H9 (cell line): ENCODE measurements at regions not wholly inside any gene's neighbourhood (a gene's known extent, or its start where the extent isn't known, plus 50 kb on each side); places are given as distances from the start of the nearest gene placed in this dataset.

ENCODE experiments used
- DNase-seq: peaks from one replicate; pipeline ENCODE4 v3.0.0-alpha.2; 2017
- H2AFZ ChIP-seq: one replicate; pipeline ENCODE4 v1.6.1; 2013; ENCODE audit warnings: mild to moderate bottlenecking, low read length, control low read depth, moderate library complexity
- H2AK5ac ChIP-seq: 2 replicates; pipeline ENCODE4 v1.6.1; 2013; ENCODE audit warnings: low read length, control low read depth, mixed read lengths; ENCODE audit not compliant: insufficient read length
- H2BK120ac ChIP-seq: one replicate; pipeline ENCODE4 v1.6.1; 2013; ENCODE audit warnings: low read depth, mild to moderate bottlenecking, low read length, control low read depth, inconsistent platforms; ENCODE audit not compliant: poor library complexity, severe bottlenecking
- H2BK12ac ChIP-seq: 2 replicates; pipeline ENCODE4 v1.6.1; 2013; ENCODE audit warnings: low read length, control low read depth, mixed read lengths, low read depth; ENCODE audit not compliant: insufficient read length
- H2BK15ac ChIP-seq: 2 replicates; pipeline ENCODE4 v1.6.1; 2013; ENCODE audit warnings: low read depth, low read length, control low read depth
- H2BK20ac ChIP-seq: one replicate; pipeline ENCODE4 v1.6.1; 2013; ENCODE audit warnings: low read depth, mild to moderate bottlenecking, low read length, control low read depth, inconsistent platforms; ENCODE audit not compliant: poor library complexity, severe bottlenecking
- H2BK5ac ChIP-seq: 2 replicates; pipeline ENCODE4 v1.6.1; 2013; ENCODE audit warnings: low read length, control low read depth, mixed read lengths; ENCODE audit not compliant: insufficient read length
- H3K14ac ChIP-seq: 2 replicates; pipeline ENCODE4 v1.6.1; 2013; ENCODE audit warnings: low read length, control low read depth; ENCODE audit not compliant: insufficient read depth
- H3K18ac ChIP-seq: 2 replicates; pipeline ENCODE4 v1.6.1; 2013; ENCODE audit warnings: low read depth, mild to moderate bottlenecking, mixed read lengths, low read length, control low read depth; ENCODE audit not compliant: insufficient read length
- H3K23ac ChIP-seq: 2 replicates; pipeline ENCODE4 v1.6.1; 2013; ENCODE audit warnings: low read length, control low read depth, mixed read lengths, low read depth; ENCODE audit not compliant: insufficient read length
- H3K23me2 ChIP-seq: 2 replicates; pipeline ENCODE4 v1.6.1; 2013; ENCODE audit warnings: low read depth, mild to moderate bottlenecking, mixed read lengths, low read length, control low read depth; ENCODE audit not compliant: insufficient read length, poor library complexity, severe bottlenecking
- H3K27ac ChIP-seq: 2 replicates; pipeline ENCODE4 v1.5.1; 2013; ENCODE audit warnings: low read length, control low read depth, mixed read lengths, low read depth; ENCODE audit not compliant: insufficient read length
- H3K27me3 ChIP-seq: 2 replicates; pipeline ENCODE4 v1.6.1; 2013; ENCODE audit warnings: low read length, control low read depth, inconsistent platforms; ENCODE audit not compliant: insufficient read depth
- H3K4ac ChIP-seq: 2 replicates; pipeline ENCODE4 v1.6.1; 2013; ENCODE audit warnings: low read depth, mild to moderate bottlenecking, control low read depth, inconsistent platforms, low read length, moderate library complexity
- H3K4me1 ChIP-seq: 2 replicates; pipeline ENCODE4 v1.6.1; 2013; ENCODE audit warnings: low read length, control low read depth, inconsistent platforms; ENCODE audit not compliant: insufficient read depth
- H3K4me2 ChIP-seq: 2 replicates; pipeline ENCODE4 v1.6.1; 2013; ENCODE audit warnings: low read length, control low read depth, mixed read lengths; ENCODE audit not compliant: insufficient read length, insufficient read depth
- H3K56ac ChIP-seq: 2 replicates; pipeline ENCODE4 v1.6.1; 2013; ENCODE audit warnings: low read depth, mild to moderate bottlenecking, mixed read lengths, low read length, control low read depth; ENCODE audit not compliant: insufficient read length
- H3K79me1 ChIP-seq: 2 replicates; pipeline ENCODE4 v1.6.1; 2013; ENCODE audit warnings: low read depth, mild to moderate bottlenecking, moderate library complexity, low read length, control low read depth, inconsistent platforms; ENCODE audit not compliant: insufficient read depth, poor library complexity, severe bottlenecking
- H3K79me2 ChIP-seq: 2 replicates; pipeline ENCODE4 v1.6.1; 2013; ENCODE audit warnings: low read length, control low read depth, inconsistent platforms; ENCODE audit not compliant: insufficient read depth
- H3K9ac ChIP-seq: 2 replicates; pipeline ENCODE4 v1.6.1; 2013; ENCODE audit warnings: low read length, control low read depth, mixed read lengths; ENCODE audit not compliant: insufficient read length; ENCODE audit errors: extremely low read depth
- H3K9me3 ChIP-seq: one replicate; pipeline ENCODE4 v1.6.1; 2013; ENCODE audit warnings: low read depth, low read length, inconsistent platforms; ENCODE audit not compliant: control insufficient read depth
- H3T11ph ChIP-seq: one replicate; pipeline ENCODE4 v1.6.1; 2013; ENCODE audit warnings: mild to moderate bottlenecking, low read length, control low read depth, inconsistent platforms
- H4K20me1 ChIP-seq: one replicate; pipeline ENCODE4 v1.6.1; 2013; ENCODE audit not compliant: control insufficient read depth, insufficient read length, insufficient read depth
- H4K5ac ChIP-seq: 2 replicates; pipeline ENCODE4 v1.6.1; 2013; ENCODE audit warnings: low read depth, mild to moderate bottlenecking, mixed read lengths, low read length, control low read depth; ENCODE audit not compliant: insufficient read length
- H4K8ac ChIP-seq: replicated peaks from 2 replicates; pipeline ENCODE4 v1.6.1; 2013; ENCODE audit warnings: low read length, control low read depth, mixed read lengths, low read depth; ENCODE audit not compliant: insufficient read length
- H4K91ac ChIP-seq: 2 replicates; pipeline ENCODE4 v1.6.1; 2013; ENCODE audit warnings: low read depth, mild to moderate bottlenecking, moderate library complexity, mixed read lengths, low read length, control low read depth; ENCODE audit not compliant: insufficient read length
- H3K27ac Mint-ChIP-seq, 3 experiments: 2 replicates in 2 of 3; 3 replicates in 1 of 3; pipeline ENCODE4 v1.8.0; 2020 to 2021; ENCODE audit warnings: mixed read lengths in 3 of 3, mild to moderate bottlenecking in 1 of 3, moderate library complexity in 1 of 3
- H3K27me3 Mint-ChIP-seq: 2 replicates; pipeline ENCODE4 v1.8.0; 2021; ENCODE audit warnings: low read depth, mild to moderate bottlenecking, moderate library complexity, mixed read lengths
- H3K36me3 Mint-ChIP-seq, 3 experiments: 2 replicates in 2 of 3; 3 replicates in 1 of 3; pipeline ENCODE4 v1.8.0; 2020 to 2021; ENCODE audit warnings: low read depth in 3 of 3, mixed read lengths in 3 of 3; ENCODE audit not compliant: insufficient read depth in 1 of 3
- H3K4me1 Mint-ChIP-seq, 2 experiments: 2 replicates each; pipeline ENCODE4 v1.8.0; 2020; ENCODE audit warnings: mixed read lengths in 2 of 2
- H3K4me3 Mint-ChIP-seq, 2 experiments: 2 replicates in 1 of 2; 3 replicates in 1 of 2; pipeline ENCODE4 v1.8.0; 2020 to 2021; ENCODE audit warnings: mild to moderate bottlenecking in 2 of 2, mixed read lengths in 2 of 2, moderate library complexity in 1 of 2
- H3K9me3 Mint-ChIP-seq, 2 experiments: 2 replicates in 1 of 2; 3 replicates in 1 of 2; pipeline ENCODE4 v1.8.0; 2020; ENCODE audit warnings: mild to moderate bottlenecking in 2 of 2, mixed read lengths in 2 of 2, moderate library complexity in 1 of 2
- WGBS: extraction: QIAGEN DNeasy Blood & Tissue Kit; methylation state at CpG from one replicate; pipeline ENCODE4 v1.1.7; 2013; ENCODE audit warnings: missing lambda C conversion rate, low lambda C conversion rate, mixed read lengths; ENCODE audit not compliant: insufficient read length; ENCODE audit errors: extremely low coverage; 5-methylcytosine and 5-hydroxymethylcytosine counted together
- TF ChIP-seq, protein P1 (sequence below): fragments of 200-600 bp; sonication (generic); conservative IDR thresholded peaks from 3 replicates; pipeline ENCODE4 v1.8.0; 2021; ENCODE audit warnings: antibody characterized with exemption, mild to moderate bottlenecking

DNA sequence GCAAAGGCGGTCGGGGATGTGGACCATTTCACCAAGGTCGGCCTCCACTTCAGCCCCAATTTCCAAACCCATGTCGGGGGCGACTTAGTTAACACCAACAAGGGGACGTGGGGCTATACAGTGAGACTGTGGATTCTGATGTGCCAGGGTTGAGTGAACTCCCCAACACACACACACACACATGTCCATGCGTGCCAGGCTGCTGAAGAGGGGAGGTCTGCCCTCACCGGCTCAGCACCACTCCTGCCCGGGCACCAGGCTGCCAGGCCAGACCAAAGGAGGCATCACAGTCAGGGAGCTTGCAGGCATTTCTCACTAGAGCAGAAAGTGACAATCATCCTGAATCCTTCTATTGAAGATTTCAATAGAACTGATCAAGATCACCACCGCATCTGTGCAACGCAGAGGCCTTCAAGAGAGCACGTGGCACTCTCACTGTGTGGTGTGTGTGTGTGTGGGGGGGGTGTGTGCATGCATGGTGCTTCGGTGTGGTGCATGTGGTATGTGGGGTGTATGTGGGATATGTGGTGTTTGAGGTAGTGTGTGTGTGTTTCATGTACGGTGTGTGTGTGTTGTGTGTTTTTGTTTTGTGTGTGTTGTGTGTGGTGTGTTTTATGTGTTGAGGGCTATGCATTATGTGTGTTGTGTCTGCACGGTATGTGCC, 403.5 kb upstream of the RNF32 start:
- H3K27me3 Mint-ChIP-seq = peaks cover 2% of the 10 kb centered on the region; the same call in 1 of the 2 replicates
- no peak overlapping the region for H3K4me2 ChIP-seq
- no peaks in the 10 kb centered on the region; a peak in 2 of 5 replicates for H3K9me3 Mint-ChIP-seq
- no peak overlapping the region for H3K56ac ChIP-seq
- H2AK5ac ChIP-seq = no peak overlapping the region
- H3K4me1 Mint-ChIP-seq = no peaks in the 10 kb centered on the region
- no peak overlapping the region for H3K23ac ChIP-seq
- no peaks in the 10 kb centered on the region for H3K79me1 ChIP-seq
- peak overlapping the region; percentile 3 for H3K18ac ChIP-seq
- no peak overlapping the region for H2BK20ac ChIP-seq
- H3K36me3 Mint-ChIP-seq = no peaks in the 10 kb centered on the region; a peak in 1 of 7 replicates
- no peak overlapping the region for H4K5ac ChIP-seq
- WGBS = 100% methylated on average over 1 of the region's 15 CpGs
- no peak overlapping the region for H3T11ph ChIP-seq
- H2BK120ac ChIP-seq = no peak overlapping the region
- H3K4ac ChIP-seq = no peak overlapping the region
- no peak overlapping the region for H2AFZ ChIP-seq
- H4K20me1 ChIP-seq = no peaks in the 10 kb centered on the region
- H2BK12ac ChIP-seq = no peak overlapping the region
- H3K27me3 ChIP-seq = no peaks in the 10 kb centered on the region
- no peak overlapping the region for H2BK5ac ChIP-seq
- H3K79me2 ChIP-seq = no peaks in the 10 kb centered on the region
- H3K9ac ChIP-seq = no peak overlapping the region
- H4K91ac ChIP-seq = no peak overlapping the region
- H3K27ac ChIP-seq = no peak overlapping the region
- no peaks in the 10 kb centered on the region for H3K9me3 ChIP-seq
- H3K23me2 ChIP-seq = no peaks in the 10 kb centered on the region
- TF ChIP-seq, protein P1, sequence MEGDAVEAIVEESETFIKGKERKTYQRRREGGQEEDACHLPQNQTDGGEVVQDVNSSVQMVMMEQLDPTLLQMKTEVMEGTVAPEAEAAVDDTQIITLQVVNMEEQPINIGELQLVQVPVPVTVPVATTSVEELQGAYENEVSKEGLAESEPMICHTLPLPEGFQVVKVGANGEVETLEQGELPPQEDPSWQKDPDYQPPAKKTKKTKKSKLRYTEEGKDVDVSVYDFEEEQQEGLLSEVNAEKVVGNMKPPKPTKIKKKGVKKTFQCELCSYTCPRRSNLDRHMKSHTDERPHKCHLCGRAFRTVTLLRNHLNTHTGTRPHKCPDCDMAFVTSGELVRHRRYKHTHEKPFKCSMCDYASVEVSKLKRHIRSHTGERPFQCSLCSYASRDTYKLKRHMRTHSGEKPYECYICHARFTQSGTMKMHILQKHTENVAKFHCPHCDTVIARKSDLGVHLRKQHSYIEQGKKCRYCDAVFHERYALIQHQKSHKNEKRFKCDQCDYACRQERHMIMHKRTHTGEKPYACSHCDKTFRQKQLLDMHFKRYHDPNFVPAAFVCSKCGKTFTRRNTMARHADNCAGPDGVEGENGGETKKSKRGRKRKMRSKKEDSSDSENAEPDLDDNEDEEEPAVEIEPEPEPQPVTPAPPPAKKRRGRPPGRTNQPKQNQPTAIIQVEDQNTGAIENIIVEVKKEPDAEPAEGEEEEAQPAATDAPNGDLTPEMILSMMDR = no peak
- peak overlapping the region; percentile 2 for H4K8ac ChIP-seq
- H3K14ac ChIP-seq = no peak overlapping the region
- peak overlapping the region in 1 of 3 experiments; percentile 41; a peak in 1 of 7 replicates for H3K27ac Mint-ChIP-seq
- no peaks in the 10 kb centered on the region for H3K4me1 ChIP-seq
- no peak for DNase-seq
- H2BK15ac ChIP-seq = no peak overlapping the region
- H3K4me3 Mint-ChIP-seq = no peak overlapping the region
